Kidney (tissue), 13 donors: ENCODE measurements at regions not wholly inside any gene's neighbourhood (a gene's known extent, or its start where the extent isn't known, plus 50 kb on each side); places are given as distances from the start of the nearest gene placed in this dataset.

Experiments used
- DNase-seq, 5 donors: peaks; one replicate each; pipeline ENCODE4 v3.0.0-alpha.2; 2013 to 2020
- FAIRE-seq: peaks from 2 replicates; lab custom pipeline; 2012; peaks lifted over from hg19 to GRCh38; lab: Jason Lieb, UNC
- H3K27ac ChIP-seq, 2 donors: one replicate each; pipeline ENCODE4 v1.7.0; 2013; ENCODE audit warnings: low read depth in 2 of 2, low read length in 2 of 2, inconsistent platforms in 1 of 2
- H3K27me3 ChIP-seq: one replicate; pipeline ENCODE4 v1.7.1; 2013; ENCODE audit warnings: low read length, inconsistent platforms; ENCODE audit not compliant: control insufficient read depth, insufficient read depth
- H3K36me3 ChIP-seq, 3 donors: one replicate each; pipeline versions ENCODE4 v1.7.0 to v1.7.1; 2013; ENCODE audit warnings: low read length in 3 of 3, control low read depth in 1 of 3, inconsistent platforms in 1 of 3; ENCODE audit not compliant: insufficient read depth in 3 of 3, control insufficient read depth in 2 of 3
- H3K4me1 ChIP-seq, 3 donors: one replicate each; pipeline versions ENCODE4 v1.7.0 to v1.7.1; 2013; ENCODE audit warnings: low read length in 3 of 3, inconsistent platforms in 1 of 3, low read depth in 1 of 3; ENCODE audit not compliant: control insufficient read depth in 2 of 3, insufficient read depth in 2 of 3
- H3K4me3 ChIP-seq, 3 donors: one replicate each; pipeline versions ENCODE4 v1.7.0 to v1.8.1; 2013; ENCODE audit warnings: low read length in 3 of 3, control low read depth in 1 of 3, inconsistent platforms in 1 of 3
- H3K9ac ChIP-seq, 3 donors: one replicate each; pipeline versions ENCODE4 v1.7.0 to v1.7.1; 2013; ENCODE audit warnings: low read length in 3 of 3, control low read depth in 1 of 3, inconsistent platforms in 1 of 3
- H3K9me3 ChIP-seq, 3 donors: one replicate each; pipeline versions ENCODE4 v1.7.0 to v1.7.1; 2013; ENCODE audit warnings: low read length in 3 of 3, control low read depth in 1 of 3, inconsistent platforms in 1 of 3; ENCODE audit not compliant: control insufficient read depth in 2 of 3, insufficient read depth in 1 of 3
- CTCF ChIP-seq: IDR thresholded peaks from 3 replicates; pipeline ENCODE4 v1.5.1; 2012; ENCODE audit warnings: mild to moderate bottlenecking, moderate library complexity, borderline replicate concordance; ENCODE audit not compliant: insufficient read depth; ENCODE audit errors: extremely low read depth
- intact Hi-C: fragments of 100-400 bp; cut with DNase I; formaldehyde crosslinking; loops from one replicate; pipeline ENCODE4 v1.11.1; 2022
- donor health status: control.
- donor health status: control.
- donor health status: control.
- donor health status: control.
- donor health status: control.
- donor health status: DM: yes; HTN: yes; CAD: no.
- donor health status: Normal renal cell carcinoma (clear cell type).

- FAIRE-seq, result no peak
- no peak for DNase-seq
- no peak for TF ChIP-seq CTCF
- Histone ChIP-seq H3K36me3 (no peaks in the 10 kb centered on the region), H3K9me3 (no peaks in the 10 kb centered on the region), H3K27ac (no peak overlapping the region), H3K9ac (no peak overlapping the region), H3K4me3 (no peak overlapping the region), H3K27me3 (no peaks in the 10 kb centered on the region), H3K4me1 (no peaks in the 10 kb centered on the region)
- intact Hi-C loops, result no loop called here
These were observed 696.9 kb upstream of the ANKRD30A start for GRCh38 chr10:36428507-36428906.

GRCh38 chr10:36425131-36425797, 700.1 kb upstream of the ANKRD30A start:
- FAIRE-seq (no peak), DNase-seq (no peak)
- H3K9me3 ChIP-seq, result no peaks in the 10 kb centered on the region
- no peak overlapping the region for H3K9ac ChIP-seq
- H3K36me3 ChIP-seq, result no peaks in the 10 kb centered on the region
- no peak overlapping the region for H3K4me3 ChIP-seq
- no peaks in the 10 kb centered on the region for H3K27me3 ChIP-seq
- no peaks in the 10 kb centered on the region for H3K4me1 ChIP-seq
- intact Hi-C loops, result no loop called here
- TF ChIP-seq CTCF, result no peak
- H3K27ac ChIP-seq, result no peak overlapping the region

GRCh38 chr10:36424502-36424901, 700.9 kb upstream of the ANKRD30A start:
- intact Hi-C loops, result no loop called here
- TF ChIP-seq CTCF, result no peak
- no peaks in the 10 kb centered on the region for H3K4me1 ChIP-seq
- H3K9me3 ChIP-seq, result no peaks in the 10 kb centered on the region
- DNase-seq (no peak), FAIRE-seq (no peak)
- no peak overlapping the region for H3K9ac ChIP-seq
- H3K4me3 ChIP-seq, result no peak overlapping the region
- H3K36me3 ChIP-seq, result no peaks in the 10 kb centered on the region
- no peaks in the 10 kb centered on the region for H3K27me3 ChIP-seq
- H3K27ac ChIP-seq, result no peak overlapping the region

GRCh38 chr10:36423821-36424248, 701.6 kb upstream of the ANKRD30A start:
- TF ChIP-seq CTCF, result no peak
- no peak overlapping the region for H3K4me3 ChIP-seq
- no peaks in the 10 kb centered on the region for H3K4me1 ChIP-seq
- FAIRE-seq, result no peak
- no peaks in the 10 kb centered on the region for H3K36me3 ChIP-seq
- no peaks in the 10 kb centered on the region for H3K9me3 ChIP-seq
- no peak overlapping the region for H3K9ac ChIP-seq
- no peak overlapping the region for H3K27ac ChIP-seq
- no peaks in the 10 kb centered on the region for H3K27me3 ChIP-seq
- intact Hi-C loops, result no loop called here
- peak in 3 of 5 donors; percentile 44 to 88 (median 86) for DNase-seq
